Panc1 (cell line): ENCODE measurements at regions not wholly inside any gene's neighbourhood (a gene's known extent, or its start where the extent isn't known, plus 50 kb on each side); places are given as distances from the start of the nearest gene placed in this dataset.

Experiments used
- ATAC-seq: fragments of 200-7000 bp; cut with Tn5 transposase; 2 replicates; pipeline ENCODE4 v1.9.1; 2020; ENCODE audit warnings: mild to moderate bottlenecking, moderate library complexity
- BruUV-seq: library from RNA; stranded (reverse); fragments of 400-500 nt; replicated peaks from 2 replicates; lab custom pipeline; 2021; lab: Mats Ljungman, UMichigan
- CTCF ChIA-PET: fragments of 300-600 bp; sonication (Branson Sonifier 250); formaldehyde crosslinking; loops from one replicate; lab custom pipeline; 2022; ENCODE audit warnings: antibody characterized with exemption; lab: Charles Lee
- POLR2A ChIA-PET: fragments of 300-600 bp; sonication (Branson Sonifier 250); formaldehyde crosslinking; loops from one replicate; lab custom pipeline; 2022; ENCODE audit warnings: antibody characterized with exemption; lab: Charles Lee
- DNase-seq: peaks from one replicate; pipeline ENCODE4 v3.0.0-alpha.2; 2010; ENCODE audit warnings: low read depth, low spot score
- H3K27ac ChIP-seq: 2 replicates; pipeline ENCODE4 v1.5.1; 2011; ENCODE audit warnings: mild to moderate bottlenecking, low read length, inconsistent platforms
- H3K27me3 ChIP-seq: fragments of 200-500 bp; sonication (Bioruptor generic); 2 replicates; pipeline ENCODE4 v1.6.0; 2014; ENCODE audit warnings: low read length, inconsistent platforms; ENCODE audit not compliant: control insufficient read depth, insufficient read depth
- H3K36me3 ChIP-seq: fragments of 200-500 bp; sonication (Bioruptor generic); 2 replicates; pipeline ENCODE4 v1.5.1; 2014; ENCODE audit warnings: inconsistent platforms, mild to moderate bottlenecking, low read length, moderate library complexity; ENCODE audit not compliant: control insufficient read depth, insufficient read depth
- H3K4me1 ChIP-seq: 2 replicates; pipeline ENCODE4 v1.5.1; 2011; ENCODE audit warnings: inconsistent platforms, mild to moderate bottlenecking, low read length, moderate library complexity; ENCODE audit not compliant: control insufficient read depth, insufficient read depth
- H3K4me3 ChIP-seq, 2 experiments: 2 replicates each; pipeline ENCODE4 v1.5.1; 2011 to 2012; ENCODE audit warnings: low read depth in 2 of 2, low read length in 2 of 2, mild to moderate bottlenecking in 2 of 2, inconsistent platforms in 1 of 2, moderate library complexity in 1 of 2
- H3K9me3 ChIP-seq: fragments of 200-500 bp; sonication (Bioruptor generic); 2 replicates; pipeline ENCODE4 v1.5.1; 2014; ENCODE audit warnings: low read depth, mild to moderate bottlenecking, inconsistent platforms, low read length, moderate library complexity; ENCODE audit not compliant: control insufficient read depth, insufficient read depth
- POLR2AphosphoS5 ChIP-seq: IDR thresholded peaks from 2 replicates; pipeline ENCODE4 v1.6.1; 2012; ENCODE audit warnings: mild to moderate bottlenecking, low read depth, low read length, moderate library complexity
- SIN3A ChIP-seq: IDR thresholded peaks from 2 replicates; pipeline ENCODE4 v1.6.1; 2012; ENCODE audit warnings: low read depth, mild to moderate bottlenecking, low read length, moderate library complexity, borderline replicate concordance; ENCODE audit not compliant: insufficient read depth
- TCF7L2 ChIP-seq: IDR thresholded peaks from 2 replicates; pipeline ENCODE4 v1.6.1; 2011; ENCODE audit warnings: mild to moderate bottlenecking, low read depth, low read length, inconsistent platforms
- in situ Hi-C: cut with HindIII; loops from 2 replicates; pipeline ENCODE4 v1.10.0; 2016; ENCODE audit warnings: low sequenced_read_pairs, low pct_unique_long_range_greater_than_20kb
- intact Hi-C: fragments of 100-400 bp; cut with micrococcal nuclease; formaldehyde crosslinking; loops from one replicate; pipeline ENCODE4 v1.10.0; 2022; ENCODE audit not compliant: unreplicated experiment
- TF ChIP-seq, protein P1 (sequence below): fragments of 450-650 bp; IDR thresholded peaks from 2 replicates; pipeline ENCODE4 v1.5.1; 2017; ENCODE audit warnings: mild to moderate bottlenecking
- TF ChIP-seq, protein P2 (sequence below), 2 experiments: IDR thresholded peaks; 2 replicates each; pipeline ENCODE4 v1.6.1; 2011 to 2012; ENCODE audit warnings: low read depth in 2 of 2, control low read depth in 1 of 2, low read length in 1 of 2, mild to moderate bottlenecking in 1 of 2, moderate library complexity in 1 of 2; ENCODE audit not compliant: insufficient read depth in 1 of 2

GRCh38 chr15:27635916-27636315, 463.2 kb downstream of the OCA2 start:
- in situ Hi-C loops (no loop called here), intact Hi-C loops (no loop called here)
- no peaks in the 10 kb centered on the region for H3K9me3 ChIP-seq
- TF ChIP-seq TCF7L2: no peak
- TF ChIP-seq POLR2AphosphoS5: no peak
- no peak for TF ChIP-seq SIN3A
- TF ChIP-seq, protein P1, sequence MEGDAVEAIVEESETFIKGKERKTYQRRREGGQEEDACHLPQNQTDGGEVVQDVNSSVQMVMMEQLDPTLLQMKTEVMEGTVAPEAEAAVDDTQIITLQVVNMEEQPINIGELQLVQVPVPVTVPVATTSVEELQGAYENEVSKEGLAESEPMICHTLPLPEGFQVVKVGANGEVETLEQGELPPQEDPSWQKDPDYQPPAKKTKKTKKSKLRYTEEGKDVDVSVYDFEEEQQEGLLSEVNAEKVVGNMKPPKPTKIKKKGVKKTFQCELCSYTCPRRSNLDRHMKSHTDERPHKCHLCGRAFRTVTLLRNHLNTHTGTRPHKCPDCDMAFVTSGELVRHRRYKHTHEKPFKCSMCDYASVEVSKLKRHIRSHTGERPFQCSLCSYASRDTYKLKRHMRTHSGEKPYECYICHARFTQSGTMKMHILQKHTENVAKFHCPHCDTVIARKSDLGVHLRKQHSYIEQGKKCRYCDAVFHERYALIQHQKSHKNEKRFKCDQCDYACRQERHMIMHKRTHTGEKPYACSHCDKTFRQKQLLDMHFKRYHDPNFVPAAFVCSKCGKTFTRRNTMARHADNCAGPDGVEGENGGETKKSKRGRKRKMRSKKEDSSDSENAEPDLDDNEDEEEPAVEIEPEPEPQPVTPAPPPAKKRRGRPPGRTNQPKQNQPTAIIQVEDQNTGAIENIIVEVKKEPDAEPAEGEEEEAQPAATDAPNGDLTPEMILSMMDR: no peak
- TF ChIP-seq, protein P2, sequence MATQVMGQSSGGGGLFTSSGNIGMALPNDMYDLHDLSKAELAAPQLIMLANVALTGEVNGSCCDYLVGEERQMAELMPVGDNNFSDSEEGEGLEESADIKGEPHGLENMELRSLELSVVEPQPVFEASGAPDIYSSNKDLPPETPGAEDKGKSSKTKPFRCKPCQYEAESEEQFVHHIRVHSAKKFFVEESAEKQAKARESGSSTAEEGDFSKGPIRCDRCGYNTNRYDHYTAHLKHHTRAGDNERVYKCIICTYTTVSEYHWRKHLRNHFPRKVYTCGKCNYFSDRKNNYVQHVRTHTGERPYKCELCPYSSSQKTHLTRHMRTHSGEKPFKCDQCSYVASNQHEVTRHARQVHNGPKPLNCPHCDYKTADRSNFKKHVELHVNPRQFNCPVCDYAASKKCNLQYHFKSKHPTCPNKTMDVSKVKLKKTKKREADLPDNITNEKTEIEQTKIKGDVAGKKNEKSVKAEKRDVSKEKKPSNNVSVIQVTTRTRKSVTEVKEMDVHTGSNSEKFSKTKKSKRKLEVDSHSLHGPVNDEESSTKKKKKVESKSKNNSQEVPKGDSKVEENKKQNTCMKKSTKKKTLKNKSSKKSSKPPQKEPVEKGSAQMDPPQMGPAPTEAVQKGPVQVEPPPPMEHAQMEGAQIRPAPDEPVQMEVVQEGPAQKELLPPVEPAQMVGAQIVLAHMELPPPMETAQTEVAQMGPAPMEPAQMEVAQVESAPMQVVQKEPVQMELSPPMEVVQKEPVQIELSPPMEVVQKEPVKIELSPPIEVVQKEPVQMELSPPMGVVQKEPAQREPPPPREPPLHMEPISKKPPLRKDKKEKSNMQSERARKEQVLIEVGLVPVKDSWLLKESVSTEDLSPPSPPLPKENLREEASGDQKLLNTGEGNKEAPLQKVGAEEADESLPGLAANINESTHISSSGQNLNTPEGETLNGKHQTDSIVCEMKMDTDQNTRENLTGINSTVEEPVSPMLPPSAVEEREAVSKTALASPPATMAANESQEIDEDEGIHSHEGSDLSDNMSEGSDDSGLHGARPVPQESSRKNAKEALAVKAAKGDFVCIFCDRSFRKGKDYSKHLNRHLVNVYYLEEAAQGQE (IDR thresholded peaks at IDR 0.05; ENCODE audit: insufficient read depth in 1 of 2, low read depth in 2 of 2, low read length in 1 of 2): no peak
- ChIA-PET POLR2A (no interaction called here), CTCF (interaction anchor here (0.7 kb wide), 1 partner anchor 111 kb away, joined by 3 read pairs; no protein-coding TSS in a partner anchor)
- ATAC-seq: no peak
- no peaks in the 10 kb centered on the region for H3K27me3 ChIP-seq
- H3K36me3 ChIP-seq: no peaks in the 10 kb centered on the region
- no TSS peak for BruUV-seq
- no peak for DNase-seq
- no peak overlapping the region for H3K27ac ChIP-seq
- no peak overlapping the region for H3K4me3 ChIP-seq
- H3K4me1 ChIP-seq: no peaks in the 10 kb centered on the region

GRCh38 chr15:27628486-27628885, 470.6 kb downstream of the OCA2 start:
- in situ Hi-C loops: no loop called here
- DNase-seq (no peak), ATAC-seq (no peak)
- H3K27ac ChIP-seq: no peak overlapping the region
- H3K4me3 ChIP-seq: no peak overlapping the region
- peaks cover 12% of the 10 kb centered on the region for H3K9me3 ChIP-seq
- H3K4me1 ChIP-seq: no peaks in the 10 kb centered on the region
- no peaks in the 10 kb centered on the region for H3K36me3 ChIP-seq
- TF ChIP-seq, protein P2 (IDR thresholded peaks at IDR 0.05; ENCODE audit: insufficient read depth in 1 of 2, low read depth in 2 of 2, low read length in 1 of 2): no peak
- no peak for TF ChIP-seq SIN3A
- TF ChIP-seq POLR2AphosphoS5: no peak
- TF ChIP-seq TCF7L2: no peak
- TF ChIP-seq, protein P1: no peak
- CTCF ChIA-PET: no interaction called here
- intact Hi-C loops: no loop called here
- no TSS peak for BruUV-seq
- H3K27me3 ChIP-seq: no peaks in the 10 kb centered on the region
- POLR2A ChIA-PET: no interaction called here
